Midbrain (tissue), 1 donor: ENCODE measurements at regions not wholly inside any gene's neighbourhood (a gene's known extent, or its start where the extent isn't known, plus 50 kb on each side); places are given as distances from the start of the nearest gene placed in this dataset.

Source experiments
- DNase-seq: peaks from one replicate; lab custom pipeline; 2025; lab: John Stamatoyannopoulos, UW

GRCh38 chr5:61905613-61906012, 400.4 kb upstream of the KIF2A start:
- DNase-seq, result no peak

- DNase-seq, result no peak
Measured at GRCh38 chr5:61906820-61907219, 399.2 kb upstream of the KIF2A start.

- DNase-seq, result no peak
Measured at GRCh38 chr5:61907995-61908394, 398.0 kb upstream of the KIF2A start.

- no peak for DNase-seq
Measured at GRCh38 chr5:61910771-61911170, 395.2 kb upstream of the KIF2A start.

GRCh38 chr5:61912559-61912958, 393.4 kb upstream of the KIF2A start:
- DNase-seq, result no peak

- DNase-seq, result no peak
Measured at GRCh38 chr5:61915646-61916045, 390.4 kb upstream of the KIF2A start.

GRCh38 chr5:61916621-61917620, 389.1 kb upstream of the KIF2A start:
- DNase-seq, result no peak

- DNase-seq, result no peak
Measured at GRCh38 chr5:61918611-61919010, 387.4 kb upstream of the KIF2A start.

- DNase-seq, result no peak
Measured at GRCh38 chr5:61919920-61920319, 386.1 kb upstream of the KIF2A start.

- DNase-seq, result no peak
Measured at GRCh38 chr5:61924251-61924650, 381.8 kb upstream of the KIF2A start.

GRCh38 chr5:61926911-61927310, 379.1 kb upstream of the KIF2A start:
- DNase-seq, result no peak

- no peak for DNase-seq
Measured at GRCh38 chr5:61931236-61931635, 374.8 kb upstream of the KIF2A start.

GRCh38 chr5:61933787-61934626, 372.0 kb upstream of the KIF2A start:
- DNase-seq, result peak; percentile 76

- peak; percentile 15 for DNase-seq
Measured at GRCh38 chr5:61941637-61942036, 364.4 kb upstream of the KIF2A start.

- no peak for DNase-seq
Measured at GRCh38 chr5:61942462-61943049, 363.4 kb upstream of the KIF2A start.

GRCh38 chr5:61943713-61944112, 362.3 kb upstream of the KIF2A start:
- DNase-seq, result no peak

- no peak for DNase-seq
Measured at GRCh38 chr5:61948151-61948550, 357.9 kb upstream of the KIF2A start.

- peak; percentile 71 for DNase-seq
Measured at GRCh38 chr5:61949054-61949678, 356.8 kb upstream of the KIF2A start.

GRCh38 chr5:61949679-61950435, 356.1 kb upstream of the KIF2A start:
- no peak for DNase-seq

- no peak for DNase-seq
Measured at GRCh38 chr5:61951295-61951694, 354.7 kb upstream of the KIF2A start.

GRCh38 chr5:61953913-61954312, 352.1 kb upstream of the KIF2A start:
- no peak for DNase-seq
